ENCODE measurements at regions not wholly inside any gene's neighbourhood (a gene's known extent, or its start where the extent isn't known, plus 50 kb on each side); places are given as distances from the start of the nearest gene placed in this dataset.
"Not testable (repeated sequence)": the region's sequence is repeated elsewhere in the genome, so short reads cannot be mapped to it uniquely, and the experiment has no call there.

GRCh38 chrX:131827935-131828334 is 195.2 kb upstream of the STK26 start:
- DNase-seq (ENCODE audit: low read depth), result no peak

DNA sequence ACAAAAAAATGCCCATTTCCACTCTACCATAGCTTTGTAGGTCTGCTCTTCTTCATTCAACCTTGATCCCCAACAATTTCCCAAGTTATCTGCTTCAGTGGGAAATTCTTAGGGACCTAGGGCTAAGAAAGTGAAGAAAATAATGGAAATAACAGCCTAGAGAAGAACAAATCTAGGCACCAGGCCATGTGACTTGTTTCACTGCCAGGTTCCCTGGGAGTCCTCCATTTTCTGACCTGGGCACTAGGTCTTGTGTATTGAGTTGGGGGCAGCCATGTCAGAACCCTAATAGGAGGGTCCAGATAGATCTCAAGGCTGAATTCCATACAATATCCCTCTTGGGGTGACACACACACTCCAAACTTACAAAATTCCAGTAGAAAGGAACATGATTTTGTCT is 194.6 kb upstream of the STK26 start:
- DNase-seq (ENCODE audit: low read depth), result no peak

DNA sequence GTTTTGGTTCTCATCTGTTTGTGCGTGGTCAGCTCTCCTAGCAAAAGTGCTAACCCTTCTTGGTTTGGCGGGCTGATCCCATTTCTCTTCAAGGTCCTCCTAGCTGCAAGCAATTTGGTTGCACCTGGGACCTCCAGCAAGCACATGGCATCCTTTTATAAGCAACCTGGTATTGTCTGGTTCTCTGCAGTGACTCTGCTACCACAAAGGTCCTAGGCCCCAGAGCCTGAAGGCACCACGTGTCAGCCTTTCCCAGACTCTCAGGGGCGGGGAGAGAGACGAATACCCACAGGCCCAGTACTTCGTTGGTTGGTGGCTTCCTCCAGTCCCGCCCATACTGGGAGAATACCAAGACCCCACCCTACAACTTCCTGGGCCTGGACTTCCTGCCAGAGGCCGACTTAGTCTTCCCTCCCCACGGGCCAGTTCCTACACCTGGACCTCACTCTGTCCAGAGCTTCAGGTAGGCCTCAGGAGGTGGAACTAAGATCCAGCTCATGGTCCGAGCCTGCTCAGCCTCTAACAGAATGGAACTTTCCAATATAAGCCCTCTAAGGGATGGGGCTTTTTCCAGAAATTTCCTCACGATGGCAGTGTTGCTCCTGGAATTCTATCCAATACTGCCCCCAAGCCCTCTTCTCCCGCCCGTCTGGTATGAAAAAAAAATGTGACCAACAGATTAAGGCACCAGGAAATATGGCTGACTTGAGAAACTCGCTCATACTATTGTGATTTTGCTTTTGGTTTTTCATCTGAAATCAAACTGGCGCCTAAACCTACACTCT is 192.5 kb upstream of the STK26 start:
- peak; percentile 21 for DNase-seq (ENCODE audit: low read depth)

- DNase-seq (ENCODE audit: low read depth), result no peak
These were observed 191.9 kb upstream of the STK26 start for GRCh38 chrX:131831185-131831520.

GRCh38 chrX:131836161-131836560 is 186.9 kb upstream of the STK26 start:
- no peak for DNase-seq (ENCODE audit: low read depth)

- no peak for DNase-seq (ENCODE audit: low read depth)
These were observed 185.8 kb upstream of the STK26 start for GRCh38 chrX:131837325-131837724.

DNA sequence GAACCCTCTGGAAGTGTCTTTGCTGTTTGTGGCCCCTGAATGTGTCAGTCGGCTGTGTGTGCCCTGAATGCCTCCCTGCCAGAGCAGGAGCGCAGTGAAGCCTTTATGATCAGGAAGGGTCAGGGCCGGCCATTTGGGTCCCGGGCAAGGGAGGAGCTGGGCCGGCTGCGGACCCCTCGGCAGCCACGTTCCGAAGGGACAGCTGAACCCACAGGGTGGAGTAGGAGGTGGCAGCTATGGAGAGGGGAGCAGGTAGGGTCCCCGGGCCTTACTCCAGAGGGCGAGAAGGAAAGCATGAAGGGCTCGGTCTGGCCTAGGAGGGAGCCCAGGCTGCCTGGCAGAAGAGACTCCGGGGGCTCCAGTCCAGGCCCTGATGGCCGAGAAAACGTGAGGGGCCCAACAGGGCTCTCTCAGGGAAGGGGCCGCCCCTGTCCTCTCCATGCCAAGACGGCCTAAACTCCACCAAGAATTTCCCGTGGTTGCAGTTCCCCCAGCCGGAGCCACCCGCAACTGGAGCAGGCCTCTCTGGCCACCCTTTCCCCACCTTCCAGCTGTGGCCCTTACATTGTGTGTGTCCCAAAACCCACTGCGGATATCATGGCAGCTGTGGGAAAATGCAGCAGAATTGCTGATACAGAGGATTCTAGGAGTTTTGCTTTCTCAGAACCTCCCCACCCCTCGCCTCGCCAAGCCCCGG is 182.2 kb upstream of the STK26 start:
- no peak for DNase-seq (ENCODE audit: low read depth)

DNA sequence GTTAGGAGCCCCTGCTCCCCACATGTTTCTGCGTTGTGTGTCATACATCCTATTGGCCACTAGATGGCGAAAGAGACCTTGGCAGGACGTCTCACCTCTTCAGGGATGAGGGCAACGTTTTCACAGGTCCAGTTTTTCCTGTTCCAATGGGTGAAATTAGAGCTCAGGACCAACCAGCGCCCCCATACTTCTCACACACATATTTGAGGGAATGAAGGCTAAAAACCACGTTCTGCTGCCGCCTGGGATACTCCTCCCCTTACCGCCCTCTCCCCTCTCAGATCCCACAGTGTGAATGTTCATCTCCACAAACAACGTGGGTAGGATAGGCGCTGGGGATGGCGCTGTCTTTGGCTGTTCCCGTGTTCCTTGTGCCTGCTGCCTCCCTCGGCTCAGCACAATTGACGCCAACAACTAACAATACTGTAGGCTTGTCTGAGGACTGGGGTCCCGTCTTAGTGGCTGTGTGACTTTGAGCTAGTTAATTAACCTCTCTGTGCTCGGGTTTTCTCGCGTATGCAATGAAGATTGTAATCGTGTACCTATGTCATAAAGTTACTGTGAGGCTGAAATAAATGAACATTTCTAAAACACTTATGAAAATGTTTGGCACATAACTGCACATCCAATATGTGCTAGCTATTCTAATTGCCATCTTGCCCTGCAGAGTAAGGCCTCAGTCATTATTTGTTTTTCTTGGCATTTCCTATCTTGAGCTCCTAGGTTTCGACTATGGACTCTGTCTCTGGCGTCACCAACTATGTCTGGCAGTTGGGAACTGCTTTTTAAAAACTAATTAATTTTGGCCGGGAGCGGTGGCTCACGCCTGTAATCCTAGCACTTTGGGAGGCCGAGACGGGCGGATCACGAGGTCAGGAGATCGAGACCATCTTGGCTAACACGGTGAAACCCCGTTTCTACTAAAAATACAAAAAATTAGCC is 181.3 kb upstream of the STK26 start:
- peak; percentile 3 for DNase-seq (ENCODE audit: low read depth)

DNA sequence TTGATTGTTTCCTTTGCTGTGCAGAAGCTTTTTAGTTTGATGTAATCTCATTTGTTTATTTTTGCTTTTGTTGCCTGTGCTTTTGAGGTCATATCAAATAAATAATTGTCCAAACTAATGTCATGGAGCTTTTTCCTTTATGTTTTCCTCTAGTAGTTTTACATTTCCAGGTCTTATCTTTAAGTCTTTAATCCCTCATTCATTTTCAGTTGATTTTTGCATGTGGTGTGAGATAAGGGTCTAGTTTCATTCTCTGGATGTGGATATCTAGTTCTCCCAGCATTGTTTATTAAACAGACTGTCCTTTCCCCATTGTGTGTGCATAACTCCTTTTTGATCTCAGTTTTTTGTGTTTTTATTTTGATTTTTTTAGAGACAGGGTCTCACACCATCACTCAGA is 179.1 kb upstream of the STK26 start:
- DNase-seq (ENCODE audit: low read depth), result no peak

DNA sequence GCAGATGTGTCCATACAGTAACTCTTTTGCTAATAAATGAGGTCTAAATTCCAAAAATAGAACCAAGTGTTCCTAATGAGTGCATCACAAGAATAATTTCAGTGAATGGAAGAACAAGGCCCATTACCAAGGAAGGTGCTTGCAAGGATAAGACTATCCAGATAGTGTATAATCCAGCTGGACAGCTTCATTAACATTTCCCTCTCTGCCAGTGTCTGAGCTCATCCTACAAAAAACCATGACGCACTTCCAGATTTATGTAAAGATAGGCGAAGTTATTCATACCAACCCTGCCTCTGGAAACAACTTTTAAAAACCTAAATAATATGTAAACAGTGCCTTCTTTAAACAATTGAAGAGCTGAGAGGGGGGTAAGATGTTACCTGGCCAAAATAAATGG is 177.9 kb upstream of the STK26 start:
- no peak for DNase-seq (ENCODE audit: low read depth)

DNA sequence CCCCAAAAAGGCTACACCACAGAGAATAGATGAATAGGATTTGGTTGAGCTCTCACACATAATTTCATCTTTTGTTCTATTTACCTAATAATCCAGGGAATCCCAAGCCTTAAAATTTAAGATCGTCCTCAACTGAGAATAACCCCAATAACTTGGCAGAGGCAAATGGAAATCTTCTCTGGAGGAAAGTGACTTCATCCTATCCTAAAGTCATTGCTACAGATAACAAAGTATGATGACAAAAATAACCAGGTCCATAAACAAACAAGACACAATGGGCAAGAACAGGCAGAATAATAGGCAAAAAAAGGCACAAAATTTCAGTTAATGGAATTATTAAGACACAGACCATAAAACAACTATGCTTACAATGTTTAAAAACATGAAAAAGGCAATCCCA is 177.3 kb upstream of the STK26 start:
- DNase-seq (ENCODE audit: low read depth), result no peak

GRCh38 chrX:131850964-131851363 is 172.1 kb upstream of the STK26 start:
- not testable (repeated sequence) for DNase-seq (ENCODE audit: low read depth)

GRCh38 chrX:131853440-131853839 is 169.7 kb upstream of the STK26 start:
- DNase-seq (ENCODE audit: low read depth), result no peak

DNA sequence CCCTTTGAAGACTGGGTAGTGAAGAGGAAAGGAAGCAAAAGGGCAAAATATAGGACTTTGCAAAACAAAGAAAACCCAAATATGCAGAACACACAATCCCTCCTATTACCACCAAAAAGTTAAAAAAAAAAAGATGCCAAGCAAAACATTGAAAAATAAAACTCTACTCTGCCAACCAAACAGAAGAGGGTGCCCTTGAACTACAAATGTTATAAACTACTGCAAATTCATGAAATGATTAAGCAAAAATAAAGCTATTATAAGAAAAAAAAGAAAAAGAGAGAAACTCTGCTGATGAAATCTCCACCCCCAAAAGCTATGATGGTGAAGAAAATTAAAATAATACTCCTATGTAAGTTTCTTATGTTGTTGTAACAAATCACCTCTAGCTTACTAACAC is 168.5 kb upstream of the STK26 start:
- no peak for DNase-seq (ENCODE audit: low read depth)

DNA sequence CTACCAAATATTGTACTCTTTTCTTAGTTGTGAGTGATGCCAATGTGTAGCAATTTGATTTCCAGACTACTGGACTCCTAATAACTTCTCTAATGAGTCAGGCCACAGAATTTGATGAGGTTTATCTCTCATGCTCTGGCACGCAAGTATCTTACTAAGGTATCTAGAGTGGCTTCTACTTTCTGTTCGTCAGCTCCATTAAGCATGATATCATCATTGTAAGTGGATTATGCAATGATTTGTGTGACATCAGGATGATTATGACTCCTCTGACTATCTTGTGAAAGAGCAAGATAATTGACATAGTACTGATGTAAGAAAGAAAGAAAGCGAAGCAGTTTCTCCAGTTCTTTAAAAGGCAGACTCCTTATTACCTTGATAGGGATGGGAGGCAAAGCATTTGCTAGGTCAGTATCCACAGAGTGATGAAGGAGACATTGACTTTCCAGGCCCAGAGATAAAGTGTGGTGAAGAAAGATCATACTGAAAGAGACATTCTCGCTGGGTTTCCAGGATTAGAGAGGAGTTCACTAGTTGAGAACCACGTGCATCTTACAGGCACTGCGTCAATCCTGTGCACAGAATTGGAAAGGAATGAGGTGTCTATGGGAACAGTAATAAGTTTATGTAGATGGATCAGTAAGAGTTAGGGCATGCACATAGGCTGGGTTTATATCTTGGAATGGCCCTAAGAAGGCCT is 161.9 kb upstream of the STK26 start:
- DNase-seq (ENCODE audit: low read depth), result no peak

DNA sequence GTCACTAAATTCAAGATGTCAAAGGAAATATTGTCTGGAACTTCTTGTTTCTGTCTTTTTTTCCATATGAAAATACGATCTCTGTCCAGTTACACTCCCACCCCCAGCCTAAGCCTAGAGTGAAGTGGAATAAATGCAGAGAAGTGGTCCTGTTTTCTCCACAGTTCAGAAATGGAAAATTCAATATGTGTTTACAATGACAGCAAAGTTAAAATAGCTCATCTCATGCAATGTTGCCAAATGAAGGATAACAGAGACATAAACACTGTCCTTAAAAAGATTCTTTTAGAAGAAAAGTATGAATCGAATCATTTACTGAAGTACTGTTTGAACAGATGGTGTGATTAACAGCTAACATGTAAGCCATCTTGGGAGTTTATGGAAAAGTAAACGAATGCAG is 160.8 kb upstream of the STK26 start:
- no peak for DNase-seq (ENCODE audit: low read depth)

DNA sequence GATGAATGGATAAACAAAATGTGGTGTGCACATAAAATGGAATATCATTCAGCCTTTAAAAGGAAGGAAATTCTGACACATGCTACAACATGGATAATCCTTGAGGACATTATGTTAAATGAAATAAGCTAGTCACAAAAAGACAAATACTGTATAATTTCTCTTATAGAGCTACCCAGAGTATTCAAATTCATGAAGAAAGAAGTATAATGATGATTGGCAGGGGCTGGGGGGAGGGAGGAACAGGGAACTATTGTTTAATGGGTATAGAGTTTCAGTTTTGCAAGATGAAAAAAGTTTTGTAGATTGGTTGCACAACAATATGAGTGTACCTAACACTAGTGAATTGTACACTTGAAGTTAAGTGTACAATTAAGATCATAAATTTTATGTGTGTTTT is 153.9 kb upstream of the STK26 start:
- no peak for DNase-seq (ENCODE audit: low read depth)

- no peak for DNase-seq (ENCODE audit: low read depth)
These were observed 148.8 kb upstream of the STK26 start for GRCh38 chrX:131874300-131874699.

DNA sequence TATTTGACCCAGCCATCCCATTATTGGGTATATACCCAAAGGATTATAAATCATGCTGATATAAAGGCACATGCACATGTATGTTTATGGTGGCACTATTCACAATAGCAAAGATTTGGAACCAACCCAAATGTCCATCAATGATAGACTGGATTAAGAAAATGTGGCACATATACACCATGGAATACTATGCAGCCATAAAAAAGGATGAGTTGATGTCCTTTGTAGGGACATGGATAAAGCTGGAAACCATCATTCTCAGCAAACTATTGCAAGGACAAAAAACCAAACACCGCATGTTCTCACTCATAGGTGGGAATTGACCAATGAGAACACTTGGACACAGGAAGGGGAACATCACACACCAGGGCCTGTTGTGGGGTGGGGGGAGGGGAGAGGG is 147.3 kb upstream of the STK26 start:
- DNase-seq (ENCODE audit: low read depth), result not testable (repeated sequence)

DNA sequence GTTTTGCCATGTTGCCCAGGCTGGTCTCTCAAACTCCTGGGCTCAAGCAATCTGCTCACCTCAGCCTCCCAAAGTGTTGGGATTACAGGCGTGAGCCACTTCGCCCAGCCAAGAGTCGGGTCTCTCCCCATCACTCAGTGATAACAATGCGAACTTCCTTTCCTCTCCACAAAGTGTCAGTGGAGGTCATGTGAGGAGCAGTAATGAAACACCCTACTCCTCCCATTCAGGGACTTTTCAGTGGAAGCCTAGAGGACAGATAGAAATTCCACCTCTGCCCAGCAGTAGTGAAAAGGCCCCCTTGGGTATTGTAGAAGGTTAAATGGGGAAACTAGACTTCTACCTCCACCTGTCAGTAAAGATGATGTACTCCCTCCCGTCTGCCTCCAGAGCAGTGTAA is 141.9 kb upstream of the STK26 start:
- no peak for DNase-seq (ENCODE audit: low read depth)

DNA sequence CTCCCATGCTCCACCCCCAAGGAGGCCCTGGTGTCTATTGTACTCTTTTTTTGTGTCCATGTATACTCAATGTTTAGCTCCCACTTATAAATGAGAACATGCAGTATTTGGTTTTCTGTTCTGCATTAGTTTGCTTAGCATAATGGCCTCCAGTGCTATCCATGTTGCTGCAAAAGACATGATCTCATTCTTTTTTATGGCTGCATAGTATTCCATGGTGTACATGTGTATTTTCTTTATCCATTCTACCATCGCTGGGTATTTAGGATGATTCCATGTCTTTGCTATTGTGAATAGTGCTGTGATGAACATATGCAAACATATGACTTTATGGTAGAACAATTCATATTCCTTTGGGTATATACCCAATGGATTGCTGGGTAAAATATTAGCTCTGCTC is 138.1 kb upstream of the STK26 start:
- not testable (repeated sequence) for DNase-seq (ENCODE audit: low read depth)

GRCh38 chrX:131893857-131894256 is 129.2 kb upstream of the STK26 start:
- not testable (repeated sequence) for DNase-seq (ENCODE audit: low read depth)

All from stimulated activated CD4-positive, alpha-beta T cell treated with anti-CD3 and anti-CD28 coated beads, Interleukin-2, amount 100 ng/mL, for 4 hours (primary cell).